GM10248 (cell line): ENCODE measurements at regions not wholly inside any gene's neighbourhood (a gene's known extent, or its start where the extent isn't known, plus 50 kb on each side); places are given as distances from the start of the nearest gene placed in this dataset.

Experiments used
- CTCF ChIA-PET: fragments of 300-600 bp; sonication (Branson Sonifier 250); formaldehyde crosslinking; extraction: SDS; loops from one replicate; lab custom pipeline; 2021; ENCODE audit warnings: antibody characterized with exemption; lab: Yijun Ruan, JAX
- POLR2A ChIA-PET: fragments of 350-650 bp; sonication (Branson Sonifier 250); formaldehyde crosslinking; extraction: SDS; loops from one replicate; lab custom pipeline; 2020; ENCODE audit warnings: antibody characterized with exemption; lab: Yijun Ruan, JAX
- DNase-seq: peaks from one replicate; pipeline ENCODE4 v3.0.0; 2012; ENCODE audit errors: extremely low spot score
- CTCF ChIP-seq: IDR thresholded peaks from 2 replicates; pipeline ENCODE4 v1.5.1; 2012; ENCODE audit warnings: mild to moderate bottlenecking, low read depth; ENCODE audit errors: extremely low read depth, missing control alignments, control extremely low read depth

DNA sequence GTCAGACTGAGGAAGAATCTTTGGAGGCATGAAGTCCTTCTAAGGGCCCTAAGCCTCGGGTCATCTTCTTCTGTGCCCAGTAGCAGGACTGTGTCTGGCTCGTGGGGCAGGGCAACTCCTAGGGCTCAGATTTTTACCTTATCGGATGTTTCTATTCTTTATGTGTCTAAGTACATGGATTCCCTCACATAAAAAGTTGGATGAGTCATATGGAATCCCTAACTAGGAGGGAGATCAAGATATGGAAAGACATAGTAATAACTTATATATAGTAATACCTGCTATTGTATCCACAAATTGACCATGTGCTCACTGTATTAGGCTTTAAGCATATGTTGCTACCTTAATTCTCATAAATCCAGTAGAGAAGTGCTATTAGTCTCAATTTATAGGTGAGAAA is 364.5 kb upstream of the CAMK1G start:
- no peak for DNase-seq
- TF ChIP-seq CTCF, result no peak
- ChIA-PET POLR2A (no interaction called here), CTCF (no interaction called here)

- POLR2A ChIA-PET, result no interaction called here
- DNase-seq, result no peak
- CTCF ChIA-PET, result interaction anchor here (0.8 to 1.4 kb wide), 2 partner anchors 12 to 346 kb away, joined by 3 to 5 read pairs; no protein-coding TSS in a partner anchor
- no peak for TF ChIP-seq CTCF
Measured at GRCh38 chr1:209219791-209220524, 363.6 kb upstream of the CAMK1G start.

GRCh38 chr1:209222826-209223225 is 360.7 kb upstream of the CAMK1G start:
- no peak for TF ChIP-seq CTCF
- no peak for DNase-seq
- CTCF ChIA-PET, result interaction anchor here (1.1 to 1.4 kb wide), 2 partner anchors 20 to 26 kb away, joined by 3 to 4 read pairs; no protein-coding TSS in a partner anchor
- POLR2A ChIA-PET, result no interaction called here

GRCh38 chr1:209223791-209224190 is 359.7 kb upstream of the CAMK1G start:
- CTCF ChIA-PET, result interaction anchor here (1.5 kb wide), 1 partner anchor 25 kb away, joined by 4 read pairs; no protein-coding TSS in a partner anchor
- POLR2A ChIA-PET, result no interaction called here
- no peak for DNase-seq
- no peak for TF ChIP-seq CTCF

DNA sequence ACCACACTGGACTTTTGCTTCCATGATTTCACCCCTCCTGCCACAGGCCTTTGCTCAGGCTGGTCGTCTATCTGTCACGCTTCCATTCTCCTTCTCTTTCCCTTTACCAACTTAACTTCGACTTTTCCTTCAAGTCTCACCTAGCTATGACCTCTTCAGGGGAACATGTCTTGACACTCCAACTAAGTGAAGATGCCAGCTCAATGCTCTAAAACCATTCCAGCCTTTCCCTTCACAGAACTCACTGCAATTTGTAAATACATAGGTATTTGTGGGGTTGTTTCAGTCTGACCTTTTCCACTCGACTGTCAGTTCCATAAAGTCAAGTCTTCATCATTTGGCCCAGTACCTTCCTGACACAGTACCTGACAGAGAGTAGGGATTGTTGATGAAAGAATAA is 358.6 kb upstream of the CAMK1G start:
- ChIA-PET CTCF (interaction anchor here (1.5 kb wide), 1 partner anchor 24 kb away, joined by 4 read pairs; no protein-coding TSS in a partner anchor), POLR2A (no interaction called here)
- no peak for TF ChIP-seq CTCF
- DNase-seq, result no peak

DNA sequence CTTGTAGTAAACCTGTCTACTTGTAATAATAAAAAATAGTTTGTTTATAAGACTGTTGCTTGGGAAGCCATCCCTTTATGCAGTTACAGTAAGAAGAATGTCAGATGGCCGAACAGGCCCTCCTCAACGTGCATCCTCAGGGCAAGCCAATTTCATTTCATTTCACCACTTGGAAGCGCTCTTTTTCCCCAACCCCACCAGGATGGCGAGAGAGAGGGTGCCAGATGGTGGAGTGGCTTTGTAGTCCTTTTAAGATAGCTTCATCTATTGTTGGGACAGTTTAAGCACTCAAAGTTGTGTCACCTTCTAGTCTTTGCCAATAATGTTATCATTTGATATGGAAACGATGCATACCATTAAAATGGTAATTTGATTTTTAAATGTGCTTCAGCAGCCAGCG is 356.3 kb upstream of the CAMK1G start:
- CTCF ChIA-PET, result no interaction called here
- TF ChIP-seq CTCF, result no peak
- DNase-seq, result no peak
- POLR2A ChIA-PET, result no interaction called here
